Kidney epithelial cell (primary cell): ENCODE measurements at regions not wholly inside any gene's neighbourhood (a gene's known extent, or its start where the extent isn't known, plus 50 kb on each side); places are given as distances from the start of the nearest gene placed in this dataset.

ENCODE experiments used
- DNase-seq: peaks from one replicate; pipeline ENCODE4 v3.0.0-alpha.2; 2010; ENCODE audit warnings: low read depth
- H3K27me3 ChIP-seq: 2 replicates; pipeline ENCODE4 v1.6.0; 2011; ENCODE audit warnings: low read length; ENCODE audit not compliant: control insufficient read depth, insufficient read depth
- H3K36me3 ChIP-seq: 2 replicates; pipeline ENCODE4 v1.5.1; 2011; ENCODE audit warnings: low read length; ENCODE audit not compliant: control insufficient read depth, insufficient read depth
- H3K4me3 ChIP-seq: 2 replicates; pipeline ENCODE4 v1.5.1; 2011; ENCODE audit warnings: low read depth, mild to moderate bottlenecking, control low read depth, low read length
- CTCF ChIP-seq: IDR thresholded peaks from 2 replicates; pipeline ENCODE4 v1.5.1; 2011; ENCODE audit warnings: mild to moderate bottlenecking, moderate library complexity, low read length, control low read depth, inconsistent platforms; ENCODE audit not compliant: insufficient read depth, poor library complexity, severe bottlenecking

- Histone ChIP-seq H3K36me3 (no peaks in the 10 kb centered on the region), H3K4me3 (no peak overlapping the region), H3K27me3 (no peaks in the 10 kb centered on the region)
- peak; percentile 90 for TF ChIP-seq CTCF
- DNase-seq = no peak
Observed at GRCh38 chr2:40760071-40760666, 308.3 kb upstream of the SLC8A1 start.

GRCh38 chr2:40773291-40773690 lies 321.4 kb upstream of the SLC8A1 start:
- no peak for TF ChIP-seq CTCF
- Histone ChIP-seq H3K4me3 (no peak overlapping the region), H3K36me3 (no peaks in the 10 kb centered on the region), H3K27me3 (no peaks in the 10 kb centered on the region)
- no peak for DNase-seq

- TF ChIP-seq CTCF = no peak
- Histone ChIP-seq H3K36me3 (no peaks in the 10 kb centered on the region), H3K4me3 (no peak overlapping the region), H3K27me3 (no peaks in the 10 kb centered on the region)
- DNase-seq = no peak
Observed at GRCh38 chr2:40783704-40784103, 331.8 kb upstream of the SLC8A1 start.

- DNase-seq = no peak
Observed at GRCh38 chr2:40786636-40787035, 334.7 kb upstream of the SLC8A1 start.

GRCh38 chr2:40797120-40797519 lies 345.2 kb upstream of the SLC8A1 start:
- no peaks in the 10 kb centered on the region for H3K27me3 ChIP-seq
- TF ChIP-seq CTCF = no peak

More at GRCh38 chr2:40786636-40787035, 334.7 kb upstream of the SLC8A1 start:
- TF ChIP-seq CTCF = no peak
- H3K27me3 ChIP-seq = no peaks in the 10 kb centered on the region
- no peak overlapping the region for H3K4me3 ChIP-seq
- H3K36me3 ChIP-seq = no peaks in the 10 kb centered on the region

GRCh38 chr2:40803900-40804299 lies 352.0 kb upstream of the SLC8A1 start:
- H3K27me3 ChIP-seq = no peaks in the 10 kb centered on the region
- H3K4me3 ChIP-seq = no peak overlapping the region
- peak; percentile 71 for DNase-seq
- H3K36me3 ChIP-seq = no peaks in the 10 kb centered on the region
- no peak for TF ChIP-seq CTCF

More at GRCh38 chr2:40797120-40797519, 345.2 kb upstream of the SLC8A1 start:
- Histone ChIP-seq H3K4me3 (no peak overlapping the region), H3K36me3 (no peaks in the 10 kb centered on the region)
- peak; percentile 44 for DNase-seq
